ENCODE measurements at regions not wholly inside any gene's neighbourhood (a gene's known extent, or its start where the extent isn't known, plus 50 kb on each side); places are given as distances from the start of the nearest gene placed in this dataset.

GRCh38 chr17:31596382-31597323, 205.2 kb downstream of the RAB11FIP4 start:
- ChIA-PET CTCF (interaction anchor here (0.6 to 2.4 kb wide), 8 partner anchors 15 to 362 kb away, joined by 3 to 15 read pairs (median 5); no protein-coding TSS in a partner anchor), POLR2A (interaction anchor here (0.5 kb wide), 1 partner anchor 19 kb away, joined by 4 read pairs; no protein-coding TSS in a partner anchor)
- Histone ChIP-seq H3K36me3 (ENCODE audit: control insufficient read depth in 2 of 2, extremely low read depth in 1 of 2, insufficient read depth in 2 of 2, low read length in 2 of 2) (no peaks in the 10 kb centered on the region), H3K9me1 (replicated peaks; ENCODE audit: control insufficient read depth, extremely low read depth, insufficient read depth, low read length) (no peaks in the 10 kb centered on the region), H3K27me3 (ENCODE audit: control insufficient read depth in 2 of 2, insufficient read depth in 2 of 2, low read length in 2 of 2) (no peaks in the 10 kb centered on the region), H3K9ac (replicated peaks; ENCODE audit: extremely low read depth, insufficient read depth, low read length) (peak overlapping the region; percentile 33), H2AFZ (ENCODE audit: low read depth, low read length) (no peak overlapping the region), H3K27ac (ENCODE audit: insufficient read depth, low read depth, low read length) (peak overlapping the region; percentile 79), H3K4me2 (ENCODE audit: insufficient read depth, low read length) (no peak overlapping the region), H3K4me1 (ENCODE audit: control insufficient read depth, extremely low read depth, insufficient read depth, low read length) (peaks cover 18% of the 10 kb centered on the region), H3K9me3 (replicated peaks; ENCODE audit: control insufficient read depth, insufficient read depth, low read length) (no peaks in the 10 kb centered on the region), H4K20me1 (replicated peaks; ENCODE audit: control insufficient read depth, extremely low read depth, insufficient read depth, low read length) (no peaks in the 10 kb centered on the region), H3K4me3 (replicated peaks in 1 of 3; ENCODE audit: insufficient read depth in 1 of 3, low read depth in 1 of 3, low read length in 3 of 3) (no peak overlapping the region), H3K79me2 (ENCODE audit: control insufficient read depth, insufficient read depth, low read length) (no peaks in the 10 kb centered on the region)
- peak; percentile 17 for TF ChIP-seq MYC (IDR thresholded peaks at IDR 0.05; ENCODE audit: low read depth, low read length)
- peak; percentile 32 for TF ChIP-seq GATA2 (IDR thresholded peaks at IDR 0.05; ENCODE audit: insufficient read depth, insufficient read length, low read depth, low read length)
- TF ChIP-seq MAX (IDR thresholded peaks at IDR 0.05; ENCODE audit: insufficient read depth, insufficient read length): peak; percentile 71
- no peak for TF ChIP-seq CTCF (IDR thresholded peaks at IDR 0.05; ENCODE audit: extremely low read depth in 1 of 2, insufficient read depth in 1 of 2, low read depth in 1 of 2, low read length in 2 of 2)
- peak; percentile 96 for TF ChIP-seq FOS (IDR thresholded peaks at IDR 0.05; ENCODE audit: borderline replicate concordance, insufficient read depth, low read length)
- TF ChIP-seq EZH2 (IDR thresholded peaks at IDR 0.05; ENCODE audit: borderline replicate concordance, low read depth, low read length, severe bottlenecking): no peak
- TF ChIP-seq JUN (IDR thresholded peaks at IDR 0.05; ENCODE audit: borderline replicate concordance, insufficient read depth, insufficient read length, low read depth): peak; percentile 74
- TF ChIP-seq POLR2AphosphoS5 (IDR thresholded peaks at IDR 0.05; ENCODE audit: insufficient read depth, low read depth, low read length): peak; percentile 95
- peak; percentile 14 for TF ChIP-seq POLR2A (IDR thresholded peaks at IDR 0.05; ENCODE audit: low read depth, low read length)
- DNase-seq (ENCODE audit: low read depth, low spot score) (peak; percentile 96), FAIRE-seq (peak; percentile 99)
- dilution Hi-C loops (cut with MboI; ENCODE audit: extremely low pct_ligation_motif_present, low sequenced_read_pairs): no loop called here
- BruUV-seq (replicated peaks): no TSS peak
- intact Hi-C loops (cut with micrococcal nuclease): loop anchor here (1.0 kb wide), 4 partner anchors 15 to 165 kb away; no protein-coding TSS in a partner anchor
